ENCODE measurements at regions not wholly inside any gene's neighbourhood (a gene's known extent, or its start where the extent isn't known, plus 50 kb on each side); places are given as distances from the start of the nearest gene placed in this dataset.

GRCh38 chr5:117424559-117424958 lies 849.9 kb upstream of the SEMA6A start:
- no peak overlapping the region for H2BK12ac ChIP-seq (ENCODE audit: insufficient read length, low read depth, low read length)
- no peak for DNase-seq
- H3K18ac ChIP-seq (ENCODE audit: insufficient read length, low read depth, low read length): no peak overlapping the region
- no peaks in the 10 kb centered on the region for H3K23me2 ChIP-seq (ENCODE audit: insufficient read length, low read depth, low read length, poor library complexity, severe bottlenecking)
- H3K27me3 Mint-ChIP-seq (ENCODE audit: low read depth): no peaks in the 10 kb centered on the region
- H2AK5ac ChIP-seq (ENCODE audit: insufficient read length, low read length): no peak overlapping the region
- no peak overlapping the region for H3K4me3 Mint-ChIP-seq
- H3K9ac ChIP-seq (ENCODE audit: extremely low read depth, insufficient read length, low read length): no peak overlapping the region
- H2BK15ac ChIP-seq (ENCODE audit: low read depth, low read length): no peak overlapping the region
- H3K79me1 ChIP-seq (ENCODE audit: insufficient read depth, low read depth, low read length, poor library complexity, severe bottlenecking): no peaks in the 10 kb centered on the region
- H3K9me3 Mint-ChIP-seq: peaks cover 5 to 9% of the 10 kb centered on the region in 2 experiments; a peak in 4 of 5 replicates
- no peaks in the 10 kb centered on the region for H3K79me2 ChIP-seq (ENCODE audit: insufficient read depth, low read length)
- no CpG with 5 or more reads among the region's 2 CpGs for WGBS (ENCODE audit: extremely low coverage, insufficient read length, low lambda C conversion rate)
- no peak overlapping the region for H2BK5ac ChIP-seq (ENCODE audit: insufficient read length, low read length)
- H2BK120ac ChIP-seq (ENCODE audit: low read depth, low read length, poor library complexity, severe bottlenecking): no peak overlapping the region
- H3K56ac ChIP-seq (ENCODE audit: insufficient read length, low read depth, low read length): no peak overlapping the region
- H3K4me1 Mint-ChIP-seq: peaks cover 8 to 13% of the 10 kb centered on the region in 2 experiments
- no peak overlapping the region for H3K4me2 ChIP-seq (ENCODE audit: insufficient read depth, insufficient read length, low read length)
- no peak overlapping the region for H3K4ac ChIP-seq (ENCODE audit: low read depth, low read length)
- no peak overlapping the region for H3K27ac Mint-ChIP-seq
- H3K4me1 ChIP-seq (ENCODE audit: insufficient read depth, low read length): no peaks in the 10 kb centered on the region
- no peak overlapping the region for H3K27ac ChIP-seq (ENCODE audit: insufficient read length, low read depth, low read length)
- peaks cover 0 to 7% (median 5%) of the 10 kb centered on the region in 3 experiments; a peak in 5 of 7 replicates for H3K36me3 Mint-ChIP-seq (ENCODE audit: insufficient read depth in 1 of 3, low read depth in 3 of 3)
- no peak for TF ChIP-seq CTCF (conservative IDR thresholded peaks at IDR 0.05)
- no peak overlapping the region for H2AFZ ChIP-seq (ENCODE audit: low read length)
- H3K23ac ChIP-seq (ENCODE audit: insufficient read length, low read depth, low read length): no peak overlapping the region
- H3K14ac ChIP-seq (ENCODE audit: insufficient read depth, low read length): no peak overlapping the region
- H4K20me1 ChIP-seq (ENCODE audit: control insufficient read depth, insufficient read depth, insufficient read length): no peaks in the 10 kb centered on the region
- H4K91ac ChIP-seq (ENCODE audit: insufficient read length, low read depth, low read length): no peak overlapping the region
- H3K27me3 ChIP-seq (ENCODE audit: insufficient read depth, low read length): no peaks in the 10 kb centered on the region
- H4K8ac ChIP-seq (replicated peaks; ENCODE audit: insufficient read length, low read depth, low read length): no peak overlapping the region
- H3T11ph ChIP-seq (ENCODE audit: low read length): no peak overlapping the region
- H4K5ac ChIP-seq (ENCODE audit: insufficient read length, low read depth, low read length): no peak overlapping the region
- no peak overlapping the region for H2BK20ac ChIP-seq (ENCODE audit: low read depth, low read length, poor library complexity, severe bottlenecking)
- H3K9me3 ChIP-seq (ENCODE audit: control insufficient read depth, low read depth, low read length): no peaks in the 10 kb centered on the region
